ENCODE measurements at regions not wholly inside any gene's neighbourhood (a gene's known extent, or its start where the extent isn't known, plus 50 kb on each side); places are given as distances from the start of the nearest gene placed in this dataset.
"Not testable (repeated sequence)": the region's sequence is repeated elsewhere in the genome, so short reads cannot be mapped to it uniquely, and the experiment has no call there.

DNA sequence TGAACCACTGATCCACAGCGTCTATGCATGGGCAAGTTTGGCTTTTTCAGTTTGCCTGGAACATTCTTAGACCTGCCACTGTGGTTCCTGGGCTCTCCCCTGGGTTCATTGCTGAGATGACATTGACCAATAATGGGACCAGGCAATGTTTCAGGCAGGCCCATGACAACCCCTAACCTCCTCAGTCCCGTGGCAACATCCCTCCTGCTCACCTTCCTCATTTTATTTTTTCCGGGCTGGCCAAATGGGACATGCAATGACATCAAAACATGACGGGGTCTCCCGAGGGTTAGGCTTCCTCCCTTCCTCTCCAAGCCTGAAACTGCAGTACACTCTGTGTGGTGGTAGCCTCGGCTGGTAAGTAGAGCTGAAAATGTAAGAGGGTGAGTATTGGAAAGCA is 234.0 kb upstream of the RREB1 start:
- H4K8ac ChIP-seq (ENCODE audit: low read depth, low read length) = no peak overlapping the region
- no CpG with 5 or more reads among the region's 6 CpGs for WGBS (ENCODE audit: extremely low coverage, insufficient coverage, low lambda C conversion rate)
- H2AK5ac ChIP-seq (ENCODE audit: low read length) = no peak overlapping the region
- H3K79me2 ChIP-seq (ENCODE audit: control insufficient read depth, insufficient read depth, low read length) = no peaks in the 10 kb centered on the region
- DNase-seq = no peak
- H3K4me1 ChIP-seq (ENCODE audit: control insufficient read depth, low read depth, low read length) = no peaks in the 10 kb centered on the region
- no peak overlapping the region for H3K4ac ChIP-seq (ENCODE audit: low read depth, low read length)
- H3K79me1 ChIP-seq (ENCODE audit: low read length) = no peaks in the 10 kb centered on the region
- H3K56ac ChIP-seq (ENCODE audit: low read length) = no peak overlapping the region
- no peak overlapping the region for H2BK5ac ChIP-seq (ENCODE audit: low read length)
- no peak overlapping the region for H3K18ac ChIP-seq (ENCODE audit: low read length)
- no peak overlapping the region for H3K4me2 ChIP-seq (ENCODE audit: low read length)
- no peak overlapping the region for H4K5ac ChIP-seq (ENCODE audit: low read length)
- no peaks in the 10 kb centered on the region for H3K36me3 ChIP-seq (ENCODE audit: control insufficient read depth, insufficient read depth, low read length)
- H2BK120ac ChIP-seq (ENCODE audit: low read depth, low read length) = no peak overlapping the region
- no peak overlapping the region for H3K4me3 ChIP-seq (ENCODE audit: low read length)
- H3K27ac ChIP-seq (ENCODE audit: low read depth, low read length) = no peak overlapping the region
- H2BK15ac ChIP-seq (replicated peaks; ENCODE audit: low read depth) = no peak overlapping the region
- no peak overlapping the region for H3K23ac ChIP-seq (ENCODE audit: low read length)
- H3K9ac ChIP-seq (ENCODE audit: low read length) = no peak overlapping the region
- H3K27me3 ChIP-seq (ENCODE audit: insufficient read depth, low read length, poor library complexity) = no peaks in the 10 kb centered on the region

DNA sequence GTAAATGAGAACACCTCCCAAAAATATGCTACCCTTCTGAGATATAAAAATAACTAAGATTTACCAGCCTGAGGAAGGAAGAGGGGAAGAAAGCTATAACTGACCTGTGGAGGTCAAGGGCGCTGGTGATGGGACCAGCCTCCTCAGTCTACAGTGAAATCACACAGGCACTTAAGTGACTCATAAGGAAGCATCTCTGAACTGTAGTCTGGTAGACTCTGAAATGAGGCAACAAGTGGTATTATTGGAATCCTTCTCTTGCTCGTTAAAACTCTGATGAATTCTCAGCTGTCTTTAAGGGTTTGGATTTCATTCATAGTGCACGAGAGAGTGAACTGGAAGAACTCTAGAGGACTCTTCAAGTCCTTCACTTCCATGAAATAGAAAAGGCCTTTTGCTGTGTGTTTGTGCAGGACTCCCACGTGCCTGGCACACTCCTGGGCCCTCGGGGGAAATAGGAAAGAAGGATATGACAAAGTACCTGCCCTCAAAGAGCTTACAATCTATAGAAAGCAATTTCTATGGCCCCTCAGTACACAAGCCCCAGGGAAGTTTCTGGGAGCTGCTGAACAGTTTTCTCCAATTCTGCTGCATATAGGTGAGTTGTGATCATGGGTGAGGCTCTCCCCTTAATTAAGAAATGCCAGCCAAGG is 231.8 kb upstream of the RREB1 start:
- H3K4me3 ChIP-seq (ENCODE audit: low read length) = no peak overlapping the region
- H3K18ac ChIP-seq (ENCODE audit: low read length) = no peak overlapping the region
- H3K4ac ChIP-seq (ENCODE audit: low read depth, low read length) = no peak overlapping the region
- H3K27me3 ChIP-seq (ENCODE audit: insufficient read depth, low read length, poor library complexity) = no peaks in the 10 kb centered on the region
- H2AK5ac ChIP-seq (ENCODE audit: low read length) = no peak overlapping the region
- H3K4me2 ChIP-seq (ENCODE audit: low read length) = no peak overlapping the region
- H2BK120ac ChIP-seq (ENCODE audit: low read depth, low read length) = no peak overlapping the region
- DNase-seq = no peak
- H2BK5ac ChIP-seq (ENCODE audit: low read length) = no peak overlapping the region
- H3K9ac ChIP-seq (ENCODE audit: low read length) = no peak overlapping the region
- no peak overlapping the region for H3K56ac ChIP-seq (ENCODE audit: low read length)
- no peaks in the 10 kb centered on the region for H3K79me1 ChIP-seq (ENCODE audit: low read length)
- no peak overlapping the region for H3K23ac ChIP-seq (ENCODE audit: low read length)
- no peaks in the 10 kb centered on the region for H3K36me3 ChIP-seq (ENCODE audit: control insufficient read depth, insufficient read depth, low read length)
- no peak overlapping the region for H4K5ac ChIP-seq (ENCODE audit: low read length)
- no peak overlapping the region for H2BK15ac ChIP-seq (replicated peaks; ENCODE audit: low read depth)
- H3K27ac ChIP-seq (ENCODE audit: low read depth, low read length) = no peak overlapping the region
- H4K8ac ChIP-seq (ENCODE audit: low read depth, low read length) = no peak overlapping the region
- no peaks in the 10 kb centered on the region for H3K4me1 ChIP-seq (ENCODE audit: control insufficient read depth, low read depth, low read length)
- WGBS (ENCODE audit: extremely low coverage, insufficient coverage, low lambda C conversion rate) = no CpG with 5 or more reads among the region's 5 CpGs
- H3K79me2 ChIP-seq (ENCODE audit: control insufficient read depth, insufficient read depth, low read length) = no peaks in the 10 kb centered on the region

DNA sequence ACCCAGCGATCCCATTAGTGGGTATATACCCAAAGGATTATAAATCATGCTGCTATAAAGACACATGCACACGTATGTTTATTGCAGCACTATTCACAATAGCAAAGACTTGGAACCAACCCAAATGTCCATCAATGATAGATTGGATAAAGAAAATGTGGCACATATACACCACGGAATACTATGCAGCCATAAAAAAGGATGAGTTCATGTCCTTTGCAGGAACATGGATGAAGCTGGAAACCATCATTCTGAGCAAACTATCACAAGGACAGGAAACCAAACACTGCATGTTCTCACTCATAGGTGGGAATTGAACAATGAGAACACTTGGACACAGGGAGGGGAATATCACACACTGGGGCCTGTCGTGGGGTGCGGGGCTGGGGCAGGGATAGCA is 230.0 kb upstream of the RREB1 start:
- not testable (repeated sequence) for H3K27me3 ChIP-seq (ENCODE audit: insufficient read depth, low read length, poor library complexity); H3K79me2 ChIP-seq (ENCODE audit: control insufficient read depth, insufficient read depth, low read length); H3K4ac ChIP-seq (ENCODE audit: low read depth, low read length); H3K56ac ChIP-seq (ENCODE audit: low read length); H3K36me3 ChIP-seq (ENCODE audit: control insufficient read depth, insufficient read depth, low read length); H3K23ac ChIP-seq (ENCODE audit: low read length); H4K8ac ChIP-seq (ENCODE audit: low read depth, low read length); DNase-seq; H3K79me1 ChIP-seq (ENCODE audit: low read length); H2BK15ac ChIP-seq (replicated peaks; ENCODE audit: low read depth); H3K4me2 ChIP-seq (ENCODE audit: low read length); H3K4me3 ChIP-seq (ENCODE audit: low read length); H3K4me1 ChIP-seq (ENCODE audit: control insufficient read depth, low read depth, low read length); H2AK5ac ChIP-seq (ENCODE audit: low read length); H2BK5ac ChIP-seq (ENCODE audit: low read length); H2BK120ac ChIP-seq (ENCODE audit: low read depth, low read length); H3K9ac ChIP-seq (ENCODE audit: low read length); H3K18ac ChIP-seq (ENCODE audit: low read length); H4K5ac ChIP-seq (ENCODE audit: low read length); H3K27ac ChIP-seq (ENCODE audit: low read depth, low read length)
- WGBS (ENCODE audit: extremely low coverage, insufficient coverage, low lambda C conversion rate) = no CpG with 5 or more reads among the region's 5 CpGs

DNA sequence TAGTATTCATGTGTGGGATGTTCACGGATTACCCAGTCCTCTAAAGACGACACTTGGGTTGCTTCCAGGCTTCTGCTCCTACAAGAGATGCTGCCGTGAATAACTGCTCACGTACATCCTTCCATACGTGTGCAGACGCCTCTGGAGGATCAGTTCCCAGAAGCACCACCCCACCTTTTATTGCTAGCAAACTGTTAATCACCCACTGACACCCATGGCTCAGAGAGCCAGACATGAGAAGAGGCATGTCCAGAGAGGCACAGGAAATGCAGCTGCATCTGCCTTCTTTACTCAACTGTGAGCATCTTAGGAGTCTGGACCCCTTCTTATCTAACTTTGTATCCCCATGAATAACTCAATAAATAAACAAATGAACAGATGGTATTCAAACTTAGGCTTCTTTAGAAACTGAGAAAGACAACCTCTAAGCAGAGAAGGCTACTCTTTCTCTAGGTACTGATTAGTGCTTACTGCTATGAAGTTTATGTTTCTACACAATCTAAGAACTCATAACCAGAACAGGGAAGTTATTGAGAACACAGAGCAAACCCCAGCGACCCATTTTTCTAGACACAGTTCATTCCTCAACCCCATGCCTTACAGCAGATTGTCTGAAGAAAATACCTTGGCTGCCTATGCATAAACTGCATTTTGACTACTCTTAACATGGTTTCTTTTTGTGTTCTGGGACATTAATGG is 228.7 kb upstream of the RREB1 start:
- no peak overlapping the region for H2BK5ac ChIP-seq (ENCODE audit: low read length)
- H3K36me3 ChIP-seq (ENCODE audit: control insufficient read depth, insufficient read depth, low read length) = no peaks in the 10 kb centered on the region
- DNase-seq = no peak
- H4K8ac ChIP-seq (ENCODE audit: low read depth, low read length) = no peak overlapping the region
- H3K18ac ChIP-seq (ENCODE audit: low read length) = no peak overlapping the region
- H2AK5ac ChIP-seq (ENCODE audit: low read length) = no peak overlapping the region
- no peaks in the 10 kb centered on the region for H3K79me2 ChIP-seq (ENCODE audit: control insufficient read depth, insufficient read depth, low read length)
- H2BK120ac ChIP-seq (ENCODE audit: low read depth, low read length) = no peak overlapping the region
- H2BK15ac ChIP-seq (replicated peaks; ENCODE audit: low read depth) = no peak overlapping the region
- no peak overlapping the region for H3K23ac ChIP-seq (ENCODE audit: low read length)
- H3K9ac ChIP-seq (ENCODE audit: low read length) = no peak overlapping the region
- no peaks in the 10 kb centered on the region for H3K79me1 ChIP-seq (ENCODE audit: low read length)
- H3K4ac ChIP-seq (ENCODE audit: low read depth, low read length) = no peak overlapping the region
- no CpG with 5 or more reads among the region's 7 CpGs for WGBS (ENCODE audit: extremely low coverage, insufficient coverage, low lambda C conversion rate)
- no peak overlapping the region for H3K56ac ChIP-seq (ENCODE audit: low read length)
- H3K4me2 ChIP-seq (ENCODE audit: low read length) = no peak overlapping the region
- no peaks in the 10 kb centered on the region for H3K4me1 ChIP-seq (ENCODE audit: control insufficient read depth, low read depth, low read length)
- no peak overlapping the region for H3K27ac ChIP-seq (ENCODE audit: low read depth, low read length)
- H4K5ac ChIP-seq (ENCODE audit: low read length) = no peak overlapping the region
- no peaks in the 10 kb centered on the region for H3K27me3 ChIP-seq (ENCODE audit: insufficient read depth, low read length, poor library complexity)
- H3K4me3 ChIP-seq (ENCODE audit: low read length) = no peak overlapping the region

DNA sequence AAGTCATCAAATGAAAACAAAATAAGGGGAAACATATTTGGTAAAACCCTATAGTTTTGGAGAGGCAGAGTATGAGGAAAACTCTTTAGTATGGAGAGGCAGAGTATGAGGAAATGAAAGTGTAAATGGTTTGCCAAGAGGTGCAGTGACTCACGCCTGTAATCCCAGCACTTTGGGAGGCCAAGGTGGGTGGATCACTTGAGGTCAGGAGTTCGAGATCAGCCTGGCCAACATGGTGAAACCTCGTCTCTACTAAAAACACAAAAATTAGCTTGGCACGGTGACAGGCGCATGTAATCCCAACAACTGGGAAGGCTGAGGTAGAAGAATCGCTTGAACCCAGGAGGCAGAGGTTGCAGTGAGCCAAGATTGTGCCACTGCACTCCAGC is 228.2 kb upstream of the RREB1 start:
- not testable (repeated sequence) for H3K4me2 ChIP-seq (ENCODE audit: low read length)

More for the DNA sequence above, 228.2 kb upstream of the RREB1 start:
- not testable (repeated sequence) for H3K27me3 ChIP-seq (ENCODE audit: insufficient read depth, low read length, poor library complexity); H3K23ac ChIP-seq (ENCODE audit: low read length); H3K9ac ChIP-seq (ENCODE audit: low read length); H3K56ac ChIP-seq (ENCODE audit: low read length); H3K4me1 ChIP-seq (ENCODE audit: control insufficient read depth, low read depth, low read length); DNase-seq; H2BK120ac ChIP-seq (ENCODE audit: low read depth, low read length); H3K18ac ChIP-seq (ENCODE audit: low read length); H2AK5ac ChIP-seq (ENCODE audit: low read length); H3K4me3 ChIP-seq (ENCODE audit: low read length); H3K79me2 ChIP-seq (ENCODE audit: control insufficient read depth, insufficient read depth, low read length); H4K8ac ChIP-seq (ENCODE audit: low read depth, low read length); H3K36me3 ChIP-seq (ENCODE audit: control insufficient read depth, insufficient read depth, low read length); H3K79me1 ChIP-seq (ENCODE audit: low read length); H2BK5ac ChIP-seq (ENCODE audit: low read length); H3K4ac ChIP-seq (ENCODE audit: low read depth, low read length); H3K27ac ChIP-seq (ENCODE audit: low read depth, low read length); H2BK15ac ChIP-seq (replicated peaks; ENCODE audit: low read depth); H4K5ac ChIP-seq (ENCODE audit: low read length)
- WGBS (ENCODE audit: extremely low coverage, insufficient coverage, low lambda C conversion rate) = no CpG with 5 or more reads among the region's 6 CpGs

Measured in mesendoderm (in vitro differentiated cells).